ENCODE measurements at regions not wholly inside any gene's neighbourhood (a gene's known extent, or its start where the extent isn't known, plus 50 kb on each side); places are given as distances from the start of the nearest gene placed in this dataset.

DNA sequence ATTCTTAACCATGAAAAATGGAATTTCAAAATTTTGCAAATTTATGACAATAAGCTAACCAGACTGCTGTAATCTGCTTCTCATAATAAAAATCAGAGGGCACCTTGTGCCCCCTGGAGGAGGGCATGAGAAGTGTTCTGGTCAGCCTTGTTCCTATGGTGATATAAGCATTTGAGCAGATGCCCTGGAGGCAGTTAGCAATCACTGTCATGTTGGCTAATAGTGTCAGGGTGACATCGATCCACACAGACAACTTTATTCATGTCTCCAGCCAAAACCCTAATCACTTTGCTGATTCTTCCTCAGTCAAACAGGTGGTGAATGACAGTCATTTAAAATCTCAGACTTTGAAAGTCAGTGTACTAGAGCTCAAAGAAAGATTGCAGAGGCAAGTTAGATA, 943.0 kb downstream of the GALC start:
- Histone ChIP-seq H2AFZ (ENCODE audit: control insufficient read depth, low read depth, low read length) (no peak overlapping the region), H3K36me3 (ENCODE audit: control insufficient read depth in 2 of 2, insufficient read depth in 2 of 2, low read length in 1 of 2) (no peaks in the 10 kb centered on the region), H3K27me3 (replicated peaks in 1 of 2; ENCODE audit: control insufficient read depth in 2 of 2, insufficient read depth in 2 of 2, low read length in 1 of 2) (no peaks in the 10 kb centered on the region), H3K4me2 (ENCODE audit: control insufficient read depth, insufficient read depth) (no peak overlapping the region), H3K27ac (ENCODE audit: control insufficient read depth, insufficient read depth) (no peak overlapping the region), H3K9me3 (replicated peaks; ENCODE audit: control insufficient read depth, insufficient read depth, low read length) (no peaks in the 10 kb centered on the region), H4K20me1 (ENCODE audit: control insufficient read depth, insufficient read depth) (no peaks in the 10 kb centered on the region), H3K4me1 (ENCODE audit: control insufficient read depth, insufficient read depth, low read length) (no peaks in the 10 kb centered on the region), H3K9ac (ENCODE audit: control insufficient read depth, insufficient read depth, low read length) (no peak overlapping the region), H3K4me3 (no peak overlapping the region), H3K79me2 (ENCODE audit: control insufficient read depth, insufficient read depth, low read length) (no peaks in the 10 kb centered on the region)
- ATAC-seq, result peak; percentile 62
- in situ Hi-C loops (cut with MboI) (no loop called here), intact Hi-C loops (cut with micrococcal nuclease; ENCODE audit: unreplicated experiment) (no loop called here)
- WGBS (ENCODE audit: insufficient coverage, insufficient replicate concordance, low lambda C conversion rate, missing lambda C conversion rate), result 0% methylated on average over 1 of the region's 1 CpG
- ChIA-PET RAD21 (ENCODE audit: unreplicated experiment) (interaction anchor here (0.9 kb wide), 1 partner anchor 1014 kb away, joined by 4 read pairs; no protein-coding TSS in a partner anchor), SMC1A (ENCODE audit: uncharacterized antibody, unreplicated experiment) (interaction anchor here (0.9 to 1.1 kb wide), 2 partner anchors 10 to 27 kb away, joined by 3 read pairs; no protein-coding TSS in a partner anchor), CTCF (interaction anchor here (0.8 to 2.9 kb wide), 8 partner anchors 8 to 348 kb away, joined by 3 to 12 read pairs (median 4); no protein-coding TSS in a partner anchor), POLR2A (no interaction called here)
- no peak for TF ChIP-seq BMI1 (IDR thresholded peaks at IDR 0.05; ENCODE audit: borderline replicate concordance)
- TF ChIP-seq, protein P1, sequence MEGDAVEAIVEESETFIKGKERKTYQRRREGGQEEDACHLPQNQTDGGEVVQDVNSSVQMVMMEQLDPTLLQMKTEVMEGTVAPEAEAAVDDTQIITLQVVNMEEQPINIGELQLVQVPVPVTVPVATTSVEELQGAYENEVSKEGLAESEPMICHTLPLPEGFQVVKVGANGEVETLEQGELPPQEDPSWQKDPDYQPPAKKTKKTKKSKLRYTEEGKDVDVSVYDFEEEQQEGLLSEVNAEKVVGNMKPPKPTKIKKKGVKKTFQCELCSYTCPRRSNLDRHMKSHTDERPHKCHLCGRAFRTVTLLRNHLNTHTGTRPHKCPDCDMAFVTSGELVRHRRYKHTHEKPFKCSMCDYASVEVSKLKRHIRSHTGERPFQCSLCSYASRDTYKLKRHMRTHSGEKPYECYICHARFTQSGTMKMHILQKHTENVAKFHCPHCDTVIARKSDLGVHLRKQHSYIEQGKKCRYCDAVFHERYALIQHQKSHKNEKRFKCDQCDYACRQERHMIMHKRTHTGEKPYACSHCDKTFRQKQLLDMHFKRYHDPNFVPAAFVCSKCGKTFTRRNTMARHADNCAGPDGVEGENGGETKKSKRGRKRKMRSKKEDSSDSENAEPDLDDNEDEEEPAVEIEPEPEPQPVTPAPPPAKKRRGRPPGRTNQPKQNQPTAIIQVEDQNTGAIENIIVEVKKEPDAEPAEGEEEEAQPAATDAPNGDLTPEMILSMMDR (IDR thresholded peaks at IDR 0.05 in 2 of 3, conservative IDR thresholded peaks at IDR 0.05 in 1 of 3; ENCODE audit: control insufficient read depth in 2 of 3, extremely low read depth in 1 of 3, insufficient read depth in 1 of 3, low read depth in 3 of 3, low read length in 3 of 3), result peak in 1 of 3 experiments; percentile 24; a peak in 1 of 6 replicates
- no peak for DNase-seq (ENCODE audit: low read depth, low spot score)
- no peak for FAIRE-seq
- BruUV-seq (replicated peaks), result no TSS peak

DNA sequence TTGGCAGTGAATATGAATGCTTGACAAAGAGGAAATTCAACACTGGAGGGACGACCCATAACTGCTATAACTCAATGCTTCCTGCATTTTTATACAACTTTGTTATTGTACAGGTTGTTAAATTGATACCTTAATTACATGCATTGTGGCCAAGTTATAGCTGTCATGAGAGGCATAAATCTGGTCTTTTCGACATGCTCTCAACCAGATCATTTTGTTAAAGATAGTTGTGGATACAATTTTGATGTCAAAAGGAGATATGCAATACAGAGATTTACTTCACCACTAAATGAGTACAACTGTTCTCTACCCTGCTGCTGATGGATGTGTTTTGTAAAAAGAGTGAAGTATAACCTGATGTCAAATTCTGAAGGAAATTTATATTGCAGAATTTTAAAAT, 946.0 kb downstream of the GALC start:
- Histone ChIP-seq H2AFZ (ENCODE audit: control insufficient read depth, low read depth, low read length) (no peak overlapping the region), H3K36me3 (ENCODE audit: control insufficient read depth in 2 of 2, insufficient read depth in 2 of 2, low read length in 1 of 2) (no peaks in the 10 kb centered on the region), H3K27ac (ENCODE audit: control insufficient read depth, insufficient read depth) (no peak overlapping the region), H3K9ac (ENCODE audit: control insufficient read depth, insufficient read depth, low read length) (no peak overlapping the region), H3K9me3 (replicated peaks; ENCODE audit: control insufficient read depth, insufficient read depth, low read length) (no peaks in the 10 kb centered on the region), H3K4me2 (ENCODE audit: control insufficient read depth, insufficient read depth) (no peak overlapping the region), H3K27me3 (replicated peaks in 1 of 2; ENCODE audit: control insufficient read depth in 2 of 2, insufficient read depth in 2 of 2, low read length in 1 of 2) (no peaks in the 10 kb centered on the region), H3K4me1 (ENCODE audit: control insufficient read depth, insufficient read depth, low read length) (no peaks in the 10 kb centered on the region), H3K4me3 (no peak overlapping the region), H4K20me1 (ENCODE audit: control insufficient read depth, insufficient read depth) (no peaks in the 10 kb centered on the region), H3K79me2 (ENCODE audit: control insufficient read depth, insufficient read depth, low read length) (no peaks in the 10 kb centered on the region)
- no peak for TF ChIP-seq IKZF2 (IDR thresholded peaks at IDR 0.05)
- TF ChIP-seq LARP7 (IDR thresholded peaks at IDR 0.05), result no peak
- TF ChIP-seq ZNF207 (IDR thresholded peaks at IDR 0.05; ENCODE audit: borderline replicate concordance), result no peak
- TF ChIP-seq RB1 (IDR thresholded peaks at IDR 0.05; ENCODE audit: borderline replicate concordance), result no peak
- no peak for TF ChIP-seq HCFC1 (IDR thresholded peaks at IDR 0.05; ENCODE audit: low read length)
- no peak for TF ChIP-seq ETV6 (conservative IDR thresholded peaks at IDR 0.05 in 1 of 2, IDR thresholded peaks at IDR 0.05 in 1 of 2; ENCODE audit: borderline replicate concordance in 1 of 2, low read depth in 1 of 2)
- no peak for TF ChIP-seq NBN (IDR thresholded peaks at IDR 0.05)
- TF ChIP-seq RCOR1 (conservative IDR thresholded peaks at IDR 0.05; ENCODE audit: low read depth, low read length), result no peak
- TF ChIP-seq, protein P2, sequence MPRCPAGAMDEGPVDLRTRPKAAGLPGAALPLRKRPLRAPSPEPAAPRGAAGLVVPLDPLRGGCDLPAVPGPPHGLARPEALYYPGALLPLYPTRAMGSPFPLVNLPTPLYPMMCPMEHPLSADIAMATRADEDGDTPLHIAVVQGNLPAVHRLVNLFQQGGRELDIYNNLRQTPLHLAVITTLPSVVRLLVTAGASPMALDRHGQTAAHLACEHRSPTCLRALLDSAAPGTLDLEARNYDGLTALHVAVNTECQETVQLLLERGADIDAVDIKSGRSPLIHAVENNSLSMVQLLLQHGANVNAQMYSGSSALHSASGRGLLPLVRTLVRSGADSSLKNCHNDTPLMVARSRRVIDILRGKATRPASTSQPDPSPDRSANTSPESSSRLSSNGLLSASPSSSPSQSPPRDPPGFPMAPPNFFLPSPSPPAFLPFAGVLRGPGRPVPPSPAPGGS (IDR thresholded peaks at IDR 0.05; ENCODE audit: borderline replicate concordance, insufficient read depth, low read depth, low read length, poor library complexity, severe bottlenecking), result no peak
- TF ChIP-seq, protein P3, sequence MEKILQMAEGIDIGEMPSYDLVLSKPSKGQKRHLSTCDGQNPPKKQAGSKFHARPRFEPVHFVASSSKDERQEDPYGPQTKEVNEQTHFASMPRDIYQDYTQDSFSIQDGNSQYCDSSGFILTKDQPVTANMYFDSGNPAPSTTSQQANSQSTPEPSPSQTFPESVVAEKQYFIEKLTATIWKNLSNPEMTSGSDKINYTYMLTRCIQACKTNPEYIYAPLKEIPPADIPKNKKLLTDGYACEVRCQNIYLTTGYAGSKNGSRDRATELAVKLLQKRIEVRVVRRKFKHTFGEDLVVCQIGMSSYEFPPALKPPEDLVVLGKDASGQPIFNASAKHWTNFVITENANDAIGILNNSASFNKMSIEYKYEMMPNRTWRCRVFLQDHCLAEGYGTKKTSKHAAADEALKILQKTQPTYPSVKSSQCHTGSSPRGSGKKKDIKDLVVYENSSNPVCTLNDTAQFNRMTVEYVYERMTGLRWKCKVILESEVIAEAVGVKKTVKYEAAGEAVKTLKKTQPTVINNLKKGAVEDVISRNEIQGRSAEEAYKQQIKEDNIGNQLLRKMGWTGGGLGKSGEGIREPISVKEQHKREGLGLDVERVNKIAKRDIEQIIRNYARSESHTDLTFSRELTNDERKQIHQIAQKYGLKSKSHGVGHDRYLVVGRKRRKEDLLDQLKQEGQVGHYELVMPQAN (conservative IDR thresholded peaks at IDR 0.05), result no peak
- no peak for TF ChIP-seq GATAD2B (conservative IDR thresholded peaks at IDR 0.05; ENCODE audit: low read depth)
- no peak for TF ChIP-seq ZNF622 (IDR thresholded peaks at IDR 0.05)
- ChIA-PET POLR2A (no interaction called here), CTCF (no interaction called here), SMC1A (ENCODE audit: uncharacterized antibody, unreplicated experiment) (no interaction called here), RAD21 (ENCODE audit: unreplicated experiment) (no interaction called here)
- DNase-seq (ENCODE audit: low read depth, low spot score), result no peak
- intact Hi-C loops (cut with micrococcal nuclease; ENCODE audit: unreplicated experiment), result no loop called here
- in situ Hi-C loops (cut with MboI), result no loop called here
- WGBS (ENCODE audit: insufficient coverage, insufficient replicate concordance, low lambda C conversion rate, missing lambda C conversion rate), result 0% methylated on average over 2 of the region's 2 CpGs
- no peak for ATAC-seq
- no TSS peak for BruUV-seq (replicated peaks)
- FAIRE-seq, result no peak
